Mammary epithelial cell (primary cell): ENCODE measurements at regions not wholly inside any gene's neighbourhood (a gene's known extent, or its start where the extent isn't known, plus 50 kb on each side); places are given as distances from the start of the nearest gene placed in this dataset.

Experiments
- CTCF ChIP-seq, 2 donors: IDR thresholded peaks in 1 of 2; conservative IDR thresholded peaks in 1 of 2; 2 replicates each; pipeline ENCODE4 v1.5.1; 2011 to 2012; ENCODE audit warnings: inconsistent platforms in 2 of 2, low read length in 2 of 2, mild to moderate bottlenecking in 2 of 2, control low read depth in 1 of 2, low read depth in 1 of 2; ENCODE audit not compliant: insufficient read depth in 1 of 2; ENCODE audit errors: extremely low read depth in 1 of 2
- EZH2 ChIP-seq: IDR thresholded peaks from 2 replicates; pipeline ENCODE4 v1.6.1; 2012; ENCODE audit warnings: low read length, inconsistent platforms, borderline replicate concordance

- TF ChIP-seq CTCF (conservative IDR thresholded peaks at IDR 0.05 in 1 of 2, IDR thresholded peaks at IDR 0.05 in 1 of 2; ENCODE audit: extremely low read depth in 1 of 2, insufficient read depth in 1 of 2, low read depth in 1 of 2, low read length in 2 of 2) = no peak
- TF ChIP-seq EZH2 = no peak
Observed at GRCh38 chr19:31510635-31511034, 161.4 kb upstream of the TSHZ3 start.
